HEK293T (cell line): ENCODE measurements at regions not wholly inside any gene's neighbourhood (a gene's known extent, or its start where the extent isn't known, plus 50 kb on each side); places are given as distances from the start of the nearest gene placed in this dataset.

Experiments used
- ARNT ChIP-seq: fragments of 450-650 bp; IDR thresholded peaks from 2 replicates; pipeline ENCODE4 v1.6.1; 2017; ENCODE audit warnings: mild to moderate bottlenecking
- BHLHE40 ChIP-seq: fragments of 450-650 bp; IDR thresholded peaks from 2 replicates; pipeline ENCODE4 v1.6.1; 2016; ENCODE audit warnings: mild to moderate bottlenecking, moderate library complexity, borderline replicate concordance
- CTBP1 ChIP-seq: fragments of 450-650 bp; IDR thresholded peaks from 2 replicates; pipeline ENCODE4 v1.6.1; 2016; ENCODE audit warnings: borderline replicate concordance
- ELF4 ChIP-seq: fragments of 450-650 bp; IDR thresholded peaks from 2 replicates; pipeline ENCODE4 v1.6.1; 2017; ENCODE audit warnings: antibody characterized with exemption
- FOXA1 ChIP-seq: fragments of 450-650 bp; IDR thresholded peaks from 2 replicates; pipeline ENCODE4 v1.6.1; 2016; ENCODE audit warnings: mild to moderate bottlenecking
- FOXK2 ChIP-seq: fragments of 450-650 bp; IDR thresholded peaks from 2 replicates; pipeline ENCODE4 v1.6.1; 2016; ENCODE audit warnings: mild to moderate bottlenecking
- FOXM1 ChIP-seq: fragments of 450-650 bp; IDR thresholded peaks from 2 replicates; pipeline ENCODE4 v1.6.1; 2017; ENCODE audit warnings: mild to moderate bottlenecking, borderline replicate concordance
- L3MBTL2 ChIP-seq: fragments of 450-650 bp; conservative IDR thresholded peaks from 2 replicates; pipeline ENCODE4 v1.6.1; 2016; ENCODE audit warnings: mild to moderate bottlenecking
- LEF1 ChIP-seq: fragments of 450-650 bp; IDR thresholded peaks from 2 replicates; pipeline ENCODE4 v1.6.1; 2017; ENCODE audit warnings: mild to moderate bottlenecking, borderline replicate concordance
- SP1 ChIP-seq: fragments of 450-650 bp; IDR thresholded peaks from 2 replicates; pipeline ENCODE4 v1.6.1; 2017
- SUZ12 ChIP-seq: fragments of 450-650 bp; IDR thresholded peaks from 2 replicates; pipeline ENCODE4 v1.6.1; 2016; ENCODE audit warnings: mild to moderate bottlenecking
- TARDBP ChIP-seq: fragments of 450-650 bp; IDR thresholded peaks from 2 replicates; pipeline ENCODE4 v1.6.1; 2016
- ZNF384 ChIP-seq: fragments of 450-650 bp; IDR thresholded peaks from 2 replicates; pipeline ENCODE4 v1.6.1; 2016
- TF ChIP-seq, protein P1 (sequence below): fragments of 450-650 bp; IDR thresholded peaks from 2 replicates; pipeline ENCODE4 v1.6.1; 2016

DNA sequence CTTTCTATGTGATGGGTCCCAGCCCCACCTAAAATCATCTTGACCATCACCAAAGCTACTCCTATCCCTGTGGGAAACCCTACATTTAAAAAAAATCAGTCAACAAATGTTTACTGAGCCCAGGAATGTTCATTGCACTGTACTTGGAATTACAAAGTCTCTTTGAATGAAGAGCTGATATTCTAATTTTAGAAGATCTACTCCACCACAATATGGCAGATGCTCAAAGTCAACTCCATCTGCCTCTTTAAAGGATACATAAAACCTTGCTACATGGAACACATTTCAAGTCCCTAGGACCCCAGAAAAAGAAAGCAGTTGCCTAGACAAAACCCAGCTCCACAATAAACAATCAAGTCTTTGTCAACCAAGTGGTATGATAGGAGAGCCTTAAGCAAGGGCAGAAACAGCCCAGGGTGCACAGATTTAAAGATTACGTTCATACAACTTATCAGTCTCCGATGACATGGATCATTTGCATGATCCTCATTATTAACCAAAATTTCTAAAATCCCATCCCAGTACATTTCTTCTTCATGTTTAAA is 234.3 kb upstream of the ACVR2A start:
- TF ChIP-seq FOXM1: no peak
- TF ChIP-seq SUZ12: no peak
- TF ChIP-seq SP1: no peak
- no peak for TF ChIP-seq ZNF384
- no peak for TF ChIP-seq ARNT
- TF ChIP-seq ELF4: no peak
- TF ChIP-seq FOXK2: no peak
- TF ChIP-seq CTBP1: no peak
- no peak for TF ChIP-seq LEF1
- no peak for TF ChIP-seq TARDBP
- no peak for TF ChIP-seq BHLHE40
- no peak for TF ChIP-seq FOXA1
- TF ChIP-seq, protein P1, sequence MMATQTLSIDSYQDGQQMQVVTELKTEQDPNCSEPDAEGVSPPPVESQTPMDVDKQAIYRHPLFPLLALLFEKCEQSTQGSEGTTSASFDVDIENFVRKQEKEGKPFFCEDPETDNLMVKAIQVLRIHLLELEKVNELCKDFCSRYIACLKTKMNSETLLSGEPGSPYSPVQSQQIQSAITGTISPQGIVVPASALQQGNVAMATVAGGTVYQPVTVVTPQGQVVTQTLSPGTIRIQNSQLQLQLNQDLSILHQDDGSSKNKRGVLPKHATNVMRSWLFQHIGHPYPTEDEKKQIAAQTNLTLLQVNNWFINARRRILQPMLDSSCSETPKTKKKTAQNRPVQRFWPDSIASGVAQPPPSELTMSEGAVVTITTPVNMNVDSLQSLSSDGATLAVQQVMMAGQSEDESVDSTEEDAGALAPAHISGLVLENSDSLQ: no peak
- no peak for TF ChIP-seq L3MBTL2
